ENCODE measurements at regions not wholly inside any gene's neighbourhood (a gene's known extent, or its start where the extent isn't known, plus 50 kb on each side); places are given as distances from the start of the nearest gene placed in this dataset.

DNA sequence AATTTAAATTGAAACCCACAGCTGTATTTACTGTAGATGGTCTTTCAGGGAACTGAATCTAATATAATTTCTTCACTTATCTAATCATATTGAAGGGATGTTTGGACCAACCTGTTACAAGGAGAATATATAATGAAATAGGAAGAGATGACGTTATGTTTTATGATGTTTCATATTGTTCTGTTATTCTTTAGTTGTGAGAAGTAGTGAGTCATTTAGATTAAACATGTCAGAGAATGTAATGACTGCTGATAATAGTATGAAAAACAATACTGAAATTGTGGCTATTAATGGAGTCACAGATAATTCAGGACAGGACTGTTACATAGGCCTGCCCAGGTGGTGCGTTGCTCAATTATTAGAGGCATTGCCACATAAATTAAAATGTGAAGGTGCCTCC, 1993.4 kb downstream of the EFNA5 start:
- TF ChIP-seq GATA2 (IDR thresholded peaks at IDR 0.05; ENCODE audit: low read depth, low read length) (no peak), GATA3 (IDR thresholded peaks at IDR 0.05; ENCODE audit: low read depth, low read length) (no peak)
